ENCODE measurements at regions not wholly inside any gene's neighbourhood (a gene's known extent, or its start where the extent isn't known, plus 50 kb on each side); places are given as distances from the start of the nearest gene placed in this dataset.

- TF ChIP-seq, protein P1, sequence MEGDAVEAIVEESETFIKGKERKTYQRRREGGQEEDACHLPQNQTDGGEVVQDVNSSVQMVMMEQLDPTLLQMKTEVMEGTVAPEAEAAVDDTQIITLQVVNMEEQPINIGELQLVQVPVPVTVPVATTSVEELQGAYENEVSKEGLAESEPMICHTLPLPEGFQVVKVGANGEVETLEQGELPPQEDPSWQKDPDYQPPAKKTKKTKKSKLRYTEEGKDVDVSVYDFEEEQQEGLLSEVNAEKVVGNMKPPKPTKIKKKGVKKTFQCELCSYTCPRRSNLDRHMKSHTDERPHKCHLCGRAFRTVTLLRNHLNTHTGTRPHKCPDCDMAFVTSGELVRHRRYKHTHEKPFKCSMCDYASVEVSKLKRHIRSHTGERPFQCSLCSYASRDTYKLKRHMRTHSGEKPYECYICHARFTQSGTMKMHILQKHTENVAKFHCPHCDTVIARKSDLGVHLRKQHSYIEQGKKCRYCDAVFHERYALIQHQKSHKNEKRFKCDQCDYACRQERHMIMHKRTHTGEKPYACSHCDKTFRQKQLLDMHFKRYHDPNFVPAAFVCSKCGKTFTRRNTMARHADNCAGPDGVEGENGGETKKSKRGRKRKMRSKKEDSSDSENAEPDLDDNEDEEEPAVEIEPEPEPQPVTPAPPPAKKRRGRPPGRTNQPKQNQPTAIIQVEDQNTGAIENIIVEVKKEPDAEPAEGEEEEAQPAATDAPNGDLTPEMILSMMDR (IDR thresholded peaks at IDR 0.05), result no peak
Observed at GRCh38 chr9:78865737-78866136, 568.8 kb downstream of the PSAT1 start.

DNA sequence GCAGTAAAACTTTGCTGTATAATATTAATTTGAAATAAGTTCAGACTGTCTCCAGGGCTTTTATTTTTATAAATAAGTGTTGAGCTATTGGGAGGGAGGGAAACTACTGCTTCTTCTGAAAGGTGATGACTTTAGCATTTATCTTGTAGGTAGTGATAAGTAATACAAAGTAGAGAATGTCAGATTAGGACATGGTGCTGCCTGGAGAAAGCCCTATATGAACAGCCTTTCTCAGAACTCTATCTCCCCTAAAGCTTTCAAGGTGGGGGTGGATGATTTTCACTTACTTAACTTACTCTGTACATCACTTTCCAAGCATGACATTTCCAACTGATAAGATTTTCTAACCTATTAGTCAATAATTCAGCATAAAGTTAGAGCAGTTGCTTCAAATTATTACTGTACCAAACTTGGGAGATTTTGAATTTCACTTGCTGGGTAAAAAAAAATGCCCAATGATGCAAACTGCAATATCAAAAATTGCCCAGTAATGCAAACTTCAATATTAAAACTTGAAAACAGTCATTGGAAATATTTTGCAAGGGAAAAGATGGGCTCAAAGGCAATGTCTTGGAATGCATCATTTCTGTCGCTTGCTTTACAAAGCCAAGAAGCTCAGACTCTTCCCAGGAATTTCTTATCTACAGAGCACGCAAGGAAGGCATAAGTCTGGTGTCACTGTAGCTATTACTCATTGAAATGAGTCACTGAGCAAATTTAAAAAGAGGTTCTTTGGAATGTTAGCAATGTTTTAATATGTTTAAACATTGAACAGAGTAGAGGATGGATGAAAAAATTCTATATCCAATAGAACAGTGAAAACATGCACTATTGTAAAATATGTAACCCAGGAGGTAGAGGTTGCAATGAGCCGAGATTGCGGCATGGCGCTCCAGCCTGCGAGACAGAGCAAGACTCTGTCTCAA is 569.5 kb downstream of the PSAT1 start:
- TF ChIP-seq, protein P1 (IDR thresholded peaks at IDR 0.05), result no peak

GRCh38 chr9:78871086-78871451 is 574.1 kb downstream of the PSAT1 start:
- TF ChIP-seq, protein P1 (IDR thresholded peaks at IDR 0.05), result no peak

DNA sequence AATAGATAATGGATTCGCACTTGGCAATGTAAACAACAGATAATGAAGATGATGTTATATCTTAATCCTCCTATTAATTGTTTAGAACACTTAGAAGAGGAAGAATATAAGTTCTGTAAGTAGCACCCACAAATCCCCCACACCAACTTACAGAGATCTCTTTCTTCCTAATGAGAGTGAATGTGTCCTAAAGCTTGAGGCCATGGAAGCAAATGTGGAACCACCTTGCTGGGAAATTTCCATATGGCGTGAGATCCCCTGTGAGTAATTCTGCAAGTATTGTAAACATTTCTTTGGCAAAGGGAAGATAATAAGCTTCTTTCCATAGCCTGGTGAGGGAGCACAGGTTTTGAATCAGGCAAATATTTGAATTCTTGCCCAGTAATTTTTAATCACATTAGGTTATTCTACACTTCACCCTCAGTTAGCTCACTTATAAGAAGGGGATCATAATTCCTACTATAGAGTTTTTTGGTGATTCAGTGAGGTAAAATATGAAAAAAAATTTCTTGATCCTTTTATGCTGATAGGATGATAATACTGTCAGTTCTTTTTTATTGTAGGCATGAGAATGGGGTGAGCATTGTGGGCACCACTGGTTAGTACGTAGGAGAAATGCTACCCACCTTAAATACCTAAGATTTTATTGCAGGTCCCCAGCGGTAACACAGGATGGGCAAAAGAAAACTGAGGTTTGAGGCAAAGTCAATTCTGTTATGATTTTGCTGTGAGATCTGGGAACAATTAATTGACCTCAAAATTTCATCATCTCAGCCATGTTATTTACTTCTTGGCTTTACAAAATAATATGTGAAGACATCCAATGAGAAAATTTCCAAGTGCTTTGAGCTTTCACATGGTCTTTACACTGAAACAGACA is 574.8 kb downstream of the PSAT1 start:
- TF ChIP-seq, protein P1 (IDR thresholded peaks at IDR 0.05), result no peak

DNA sequence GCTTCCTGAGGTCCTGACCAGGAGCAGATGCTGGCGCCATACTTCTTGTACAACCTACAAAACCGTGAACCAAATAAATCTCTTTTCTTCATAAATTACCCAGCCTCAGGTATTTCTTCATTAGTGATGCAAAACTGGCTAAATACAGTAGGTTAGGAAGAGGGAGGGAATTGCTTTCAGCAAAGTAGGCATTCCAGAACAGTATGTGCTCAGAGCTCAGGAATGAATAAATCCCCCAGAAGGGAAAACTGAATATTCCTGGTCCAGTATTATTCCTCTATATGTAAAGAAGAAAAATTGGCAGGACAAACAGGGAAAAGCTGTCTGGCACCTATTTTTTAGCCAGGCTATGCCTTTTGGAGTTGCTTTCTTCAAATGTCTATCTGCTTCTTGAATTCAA is 577.1 kb downstream of the PSAT1 start:
- TF ChIP-seq, protein P1 (IDR thresholded peaks at IDR 0.05), result no peak

DNA sequence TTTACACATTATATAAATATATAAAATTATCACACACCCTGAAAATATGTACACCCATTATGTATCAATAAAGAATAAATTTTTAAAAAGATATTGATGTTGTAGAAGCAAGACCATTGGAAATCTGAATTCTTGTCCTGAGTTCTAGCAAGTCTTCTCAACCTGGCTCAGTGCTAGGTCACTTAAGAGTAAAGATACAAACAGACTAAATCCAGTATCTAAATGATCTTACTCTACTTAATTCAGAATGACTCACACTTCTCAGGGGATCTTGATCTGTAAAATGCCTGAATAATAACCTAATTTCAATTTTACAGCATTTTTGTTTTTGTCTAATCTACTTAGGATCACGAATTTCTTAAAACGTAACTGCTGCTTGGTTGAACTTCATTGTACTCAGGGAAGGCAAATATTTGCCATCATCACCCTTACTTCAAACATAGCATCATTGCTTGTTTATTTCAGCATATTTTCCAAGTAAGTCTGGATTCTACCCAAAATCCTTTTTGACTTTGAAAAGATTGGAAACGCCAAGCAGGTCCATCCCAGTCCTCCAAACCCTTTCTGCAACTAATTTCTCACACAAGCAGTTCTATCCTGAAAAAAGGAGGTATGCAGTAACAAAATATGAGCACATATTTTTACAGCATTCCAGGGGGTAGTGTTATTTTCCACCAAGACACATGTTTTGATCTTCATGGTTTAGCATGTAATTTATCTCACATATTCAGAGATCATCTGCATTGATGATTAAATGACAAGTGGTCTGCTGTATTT is 582.6 kb downstream of the PSAT1 start:
- TF ChIP-seq, protein P1 (IDR thresholded peaks at IDR 0.05), result no peak

DNA sequence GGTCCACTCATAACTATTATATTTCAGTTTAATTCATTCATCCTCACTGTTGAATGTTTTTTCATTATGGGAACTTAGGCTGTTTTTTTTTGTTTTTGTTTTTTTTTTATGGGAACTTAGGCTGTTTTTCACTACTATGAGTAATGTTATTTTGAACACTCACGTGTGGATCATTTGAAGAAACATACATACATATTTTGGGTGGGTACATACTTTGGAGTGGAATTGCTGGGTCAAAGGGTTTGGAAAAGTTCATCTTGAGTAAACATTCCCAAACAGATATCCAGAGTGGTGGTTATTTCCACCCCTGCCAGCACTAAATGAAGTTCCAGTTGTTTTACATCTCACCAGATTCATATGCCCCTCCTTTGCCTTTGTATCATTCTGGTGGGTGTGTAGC is 584.4 kb downstream of the PSAT1 start:
- TF ChIP-seq, protein P1 (IDR thresholded peaks at IDR 0.05), result no peak

Data from LNCAP (cell line).